ENCODE measurements at regions not wholly inside any gene's neighbourhood (a gene's known extent, or its start where the extent isn't known, plus 50 kb on each side); places are given as distances from the start of the nearest gene placed in this dataset.

DNA sequence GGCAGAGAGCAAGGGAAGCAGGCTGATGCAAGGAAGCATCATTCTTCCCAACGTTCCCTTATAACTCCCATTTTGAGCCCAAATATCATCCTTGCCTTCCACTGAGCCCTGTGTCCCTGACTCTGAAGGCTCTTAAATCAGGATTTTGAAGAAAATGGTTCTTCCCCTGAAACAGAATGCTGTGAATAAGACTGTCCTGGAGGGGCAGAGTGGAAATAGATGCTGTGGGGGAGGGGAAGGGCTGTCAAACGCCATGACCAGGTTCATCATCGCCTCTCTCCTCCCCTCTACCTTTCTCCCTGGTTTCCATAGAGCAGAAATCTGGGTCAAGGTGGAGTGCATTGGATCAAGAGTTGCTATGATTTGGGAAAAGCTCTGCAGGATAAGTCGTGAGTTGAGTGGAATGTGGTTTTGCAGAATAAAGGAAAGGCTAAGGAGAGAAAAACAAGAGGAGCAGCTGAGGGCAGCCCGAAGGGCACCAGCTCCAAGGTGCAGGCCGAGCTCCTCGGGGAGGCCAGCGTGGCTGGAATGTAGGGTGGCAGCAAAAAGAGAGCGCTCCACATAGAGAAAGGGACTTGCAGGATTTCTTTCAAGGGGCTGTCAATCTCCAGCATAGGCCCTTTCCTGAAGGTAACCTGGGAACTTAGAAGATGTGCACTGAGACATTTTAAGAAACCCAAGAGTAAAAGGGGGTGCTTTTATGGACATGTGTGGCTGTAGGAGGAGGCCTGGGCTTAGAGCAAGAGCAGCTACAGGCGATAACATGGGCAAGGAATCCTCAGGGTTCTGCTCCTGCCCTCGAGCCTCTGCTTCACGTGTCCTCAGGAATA, 120.8 kb upstream of the CDYL start:
- H3K9me3 ChIP-seq (ENCODE audit: control insufficient read depth in 2 of 2, low read length in 2 of 2) = no peaks in the 10 kb centered on the region
- no peak overlapping the region for H3K4me3 ChIP-seq (ENCODE audit: low read length in 2 of 2)
- H3K36me3 ChIP-seq (ENCODE audit: control insufficient read depth in 2 of 2, insufficient read depth in 2 of 2, low read length in 2 of 2) = no peaks in the 10 kb centered on the region
- no peaks in the 10 kb centered on the region for H3K27me3 ChIP-seq (ENCODE audit: control insufficient read depth in 1 of 2, insufficient read depth in 2 of 2, low read length in 2 of 2)
- peaks cover 2% of the 10 kb centered on the region for H3K4me1 ChIP-seq (ENCODE audit: control insufficient read depth, insufficient read depth, low read length)
- H3K27ac ChIP-seq (ENCODE audit: low read length) = no peak overlapping the region
- no peak overlapping the region for H3K9ac ChIP-seq (ENCODE audit: low read length in 2 of 2)

- Histone ChIP-seq H3K36me3 (ENCODE audit: control insufficient read depth in 2 of 2, insufficient read depth in 2 of 2, low read length in 2 of 2) (no peaks in the 10 kb centered on the region), H3K9me3 (ENCODE audit: control insufficient read depth in 2 of 2, low read length in 2 of 2) (no peaks in the 10 kb centered on the region), H3K27me3 (ENCODE audit: control insufficient read depth in 1 of 2, insufficient read depth in 2 of 2, low read length in 2 of 2) (no peaks in the 10 kb centered on the region), H3K4me3 (ENCODE audit: low read length in 2 of 2) (no peak overlapping the region), H3K27ac (ENCODE audit: low read length) (no peak overlapping the region), H3K4me1 (ENCODE audit: control insufficient read depth, insufficient read depth, low read length) (no peaks in the 10 kb centered on the region), H3K9ac (ENCODE audit: low read length in 2 of 2) (no peak overlapping the region)
Measured at GRCh38 chr6:4653141-4653540, 123.1 kb upstream of the CDYL start.

DNA sequence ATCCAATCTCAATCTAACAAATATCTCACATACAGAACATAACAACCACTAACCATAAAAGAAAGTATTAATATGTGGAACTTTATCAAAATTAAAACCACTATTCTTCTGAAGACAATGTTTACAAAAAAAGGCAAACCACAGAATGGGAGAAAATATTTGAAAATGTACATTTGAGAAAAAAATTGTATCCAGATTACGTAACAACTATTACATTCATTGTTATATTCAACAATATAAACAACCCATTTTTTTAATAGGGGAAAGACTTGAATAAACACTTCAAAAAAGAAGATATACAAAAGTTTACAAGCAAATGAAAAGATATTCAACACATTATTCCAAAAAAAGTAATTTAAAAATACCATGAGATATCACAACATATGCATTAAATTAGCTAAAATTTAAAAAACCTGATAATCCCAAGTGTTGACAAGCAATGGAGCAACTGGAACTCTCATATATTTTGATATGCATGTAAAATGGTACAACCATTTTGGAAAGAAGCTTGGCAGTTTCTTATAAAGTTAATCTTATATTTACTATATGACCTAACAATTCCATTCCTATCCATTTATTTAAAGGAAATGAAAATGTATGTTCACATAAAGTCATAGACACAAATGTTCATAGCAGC, 124.3 kb upstream of the CDYL start:
- Histone ChIP-seq H3K9me3 (ENCODE audit: control insufficient read depth in 2 of 2, low read length in 2 of 2) (no peaks in the 10 kb centered on the region), H3K36me3 (ENCODE audit: control insufficient read depth in 2 of 2, insufficient read depth in 2 of 2, low read length in 2 of 2) (no peaks in the 10 kb centered on the region), H3K4me1 (ENCODE audit: control insufficient read depth, insufficient read depth, low read length) (peaks cover 4% of the 10 kb centered on the region), H3K27ac (ENCODE audit: low read length) (no peak overlapping the region), H3K9ac (ENCODE audit: low read length in 2 of 2) (no peak overlapping the region), H3K4me3 (ENCODE audit: low read length in 2 of 2) (no peak overlapping the region), H3K27me3 (ENCODE audit: control insufficient read depth in 1 of 2, insufficient read depth in 2 of 2, low read length in 2 of 2) (no peaks in the 10 kb centered on the region)

GRCh38 chr6:4649728-4650127, 126.5 kb upstream of the CDYL start:
- Histone ChIP-seq H3K4me1 (ENCODE audit: control insufficient read depth, insufficient read depth, low read length) (peaks cover 4% of the 10 kb centered on the region), H3K4me3 (ENCODE audit: low read length in 2 of 2) (no peak overlapping the region), H3K9ac (ENCODE audit: low read length in 2 of 2) (no peak overlapping the region), H3K27ac (ENCODE audit: low read length) (no peak overlapping the region), H3K36me3 (ENCODE audit: control insufficient read depth in 2 of 2, insufficient read depth in 2 of 2, low read length in 2 of 2) (no peaks in the 10 kb centered on the region), H3K9me3 (ENCODE audit: control insufficient read depth in 2 of 2, low read length in 2 of 2) (no peaks in the 10 kb centered on the region), H3K27me3 (ENCODE audit: control insufficient read depth in 1 of 2, insufficient read depth in 2 of 2, low read length in 2 of 2) (no peaks in the 10 kb centered on the region)

DNA sequence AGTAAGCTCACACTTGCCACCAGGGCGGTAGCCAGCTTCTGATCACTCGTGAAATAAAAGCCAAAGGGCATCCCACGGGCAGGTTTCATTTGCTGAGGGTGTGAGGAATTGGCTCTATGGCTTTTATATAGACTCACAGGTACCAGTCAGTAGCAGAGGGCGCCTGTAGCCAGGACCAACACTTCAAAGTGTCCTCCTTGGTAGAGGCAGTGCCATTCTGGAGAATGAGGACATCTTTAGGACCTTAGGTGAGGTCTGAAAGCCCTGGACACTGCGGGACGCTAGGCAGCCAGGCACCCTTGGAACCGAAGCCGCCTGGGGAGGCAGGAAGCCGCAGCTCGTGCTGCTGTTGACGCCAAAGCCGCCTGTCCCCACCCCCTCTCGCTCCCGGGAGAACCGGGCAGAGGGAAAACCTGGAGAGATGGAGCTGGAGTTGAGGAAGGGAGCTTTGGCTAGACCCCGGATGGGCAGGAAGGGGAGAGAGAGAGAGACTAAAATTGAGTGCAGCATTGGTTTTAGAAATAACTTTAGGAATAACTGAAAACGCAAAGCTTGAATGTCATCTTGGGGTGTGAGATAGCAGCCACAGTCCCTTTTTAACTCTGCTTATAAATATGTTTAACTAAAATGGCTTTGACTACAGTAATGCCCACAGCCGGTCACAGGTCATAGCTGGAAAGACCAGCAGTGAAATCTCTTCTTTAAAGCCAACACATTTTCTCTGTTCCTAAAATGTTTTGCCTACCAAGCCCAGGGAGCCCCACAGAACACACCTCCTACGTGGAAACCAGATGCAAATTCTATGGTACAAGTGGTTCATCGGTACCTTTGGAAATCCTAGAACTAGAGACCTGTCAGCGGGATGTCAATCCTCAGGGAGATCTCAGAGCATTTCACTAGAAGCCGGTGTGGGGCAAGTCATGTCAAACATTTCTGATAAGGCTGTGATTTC, 128.5 kb upstream of the CDYL start:
- H3K9me3 ChIP-seq (ENCODE audit: control insufficient read depth in 2 of 2, low read length in 2 of 2) = no peaks in the 10 kb centered on the region
- H3K4me1 ChIP-seq (ENCODE audit: control insufficient read depth, insufficient read depth, low read length) = peaks cover 4% of the 10 kb centered on the region
- H3K36me3 ChIP-seq (ENCODE audit: control insufficient read depth in 2 of 2, insufficient read depth in 2 of 2, low read length in 2 of 2) = no peaks in the 10 kb centered on the region
- H3K27ac ChIP-seq (ENCODE audit: low read length) = peak overlapping the region; percentile 50
- H3K4me3 ChIP-seq (ENCODE audit: low read length in 2 of 2) = peak overlapping the region; percentile 68 to 74
- no peaks in the 10 kb centered on the region for H3K27me3 ChIP-seq (ENCODE audit: control insufficient read depth in 1 of 2, insufficient read depth in 2 of 2, low read length in 2 of 2)
- peak overlapping the region; percentile 63 to 72 for H3K9ac ChIP-seq (ENCODE audit: low read length in 2 of 2)

- Histone ChIP-seq H3K4me3 (ENCODE audit: low read length in 2 of 2) (no peak overlapping the region), H3K9me3 (ENCODE audit: control insufficient read depth in 2 of 2, low read length in 2 of 2) (peaks cover 0 to 3% of the 10 kb centered on the region in 2 donors), H3K4me1 (ENCODE audit: control insufficient read depth, insufficient read depth, low read length) (peaks cover 4% of the 10 kb centered on the region), H3K27ac (ENCODE audit: low read length) (no peak overlapping the region), H3K9ac (ENCODE audit: low read length in 2 of 2) (no peak overlapping the region), H3K27me3 (ENCODE audit: control insufficient read depth in 1 of 2, insufficient read depth in 2 of 2, low read length in 2 of 2) (no peaks in the 10 kb centered on the region), H3K36me3 (ENCODE audit: control insufficient read depth in 2 of 2, insufficient read depth in 2 of 2, low read length in 2 of 2) (no peaks in the 10 kb centered on the region)
Measured at GRCh38 chr6:4645713-4646360, 130.4 kb upstream of the CDYL start.

DNA sequence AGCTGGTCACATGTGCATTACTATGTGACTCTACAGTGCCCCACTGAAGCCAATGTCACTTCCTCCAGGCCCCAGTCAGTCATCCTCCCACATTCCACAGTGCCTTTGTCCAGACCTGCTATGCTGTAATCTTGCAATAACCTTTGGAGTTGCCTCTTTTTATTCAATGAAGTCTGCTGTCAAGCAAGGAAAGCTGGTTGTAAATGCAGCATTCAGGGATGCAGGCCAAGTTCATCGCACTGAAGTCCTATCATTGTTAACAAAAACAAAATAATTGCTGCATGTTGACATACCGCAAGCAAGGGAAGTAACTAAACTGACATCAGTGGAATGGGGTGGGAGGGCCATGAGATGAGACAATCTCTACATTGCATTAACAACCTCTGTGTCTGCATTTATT, 131.2 kb upstream of the CDYL start:
- peaks cover 0 to 3% of the 10 kb centered on the region in 2 donors for H3K9me3 ChIP-seq (ENCODE audit: control insufficient read depth in 2 of 2, low read length in 2 of 2)
- no peak overlapping the region for H3K27ac ChIP-seq (ENCODE audit: low read length)
- H3K36me3 ChIP-seq (ENCODE audit: control insufficient read depth in 2 of 2, insufficient read depth in 2 of 2, low read length in 2 of 2) = no peaks in the 10 kb centered on the region
- no peak overlapping the region for H3K4me3 ChIP-seq (ENCODE audit: low read length in 2 of 2)
- H3K4me1 ChIP-seq (ENCODE audit: control insufficient read depth, insufficient read depth, low read length) = peaks cover 4% of the 10 kb centered on the region
- H3K9ac ChIP-seq (ENCODE audit: low read length in 2 of 2) = no peak overlapping the region
- H3K27me3 ChIP-seq (ENCODE audit: control insufficient read depth in 1 of 2, insufficient read depth in 2 of 2, low read length in 2 of 2) = no peaks in the 10 kb centered on the region

DNA sequence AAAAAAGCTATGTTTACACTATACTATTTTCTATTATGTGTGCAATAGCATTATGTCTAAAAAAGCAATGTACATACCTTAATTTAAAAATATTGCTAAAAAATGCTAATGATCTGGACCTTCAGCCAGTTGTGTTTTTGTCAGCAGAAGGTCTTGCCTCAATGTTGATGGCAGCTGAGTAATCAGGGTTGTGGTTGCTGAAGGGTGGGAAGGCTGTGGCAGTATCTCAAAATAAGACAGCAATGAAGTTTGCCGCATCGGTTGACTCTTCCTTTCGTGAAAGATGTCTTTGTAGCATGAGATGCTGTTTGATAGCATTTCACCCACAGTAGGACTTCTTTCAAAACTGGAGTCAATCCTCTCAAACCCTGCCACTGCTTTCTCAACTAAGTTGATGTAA, 134.7 kb upstream of the CDYL start:
- H3K36me3 ChIP-seq (ENCODE audit: control insufficient read depth in 2 of 2, insufficient read depth in 2 of 2, low read length in 2 of 2) = no peaks in the 10 kb centered on the region
- no peak overlapping the region for H3K27ac ChIP-seq (ENCODE audit: low read length)
- H3K27me3 ChIP-seq (ENCODE audit: control insufficient read depth in 1 of 2, insufficient read depth in 2 of 2, low read length in 2 of 2) = no peaks in the 10 kb centered on the region
- H3K9ac ChIP-seq (ENCODE audit: low read length in 2 of 2) = no peak overlapping the region
- peaks cover 0 to 6% of the 10 kb centered on the region in 2 donors for H3K9me3 ChIP-seq (ENCODE audit: control insufficient read depth in 2 of 2, low read length in 2 of 2)
- no peak overlapping the region for H3K4me3 ChIP-seq (ENCODE audit: low read length in 2 of 2)
- no peaks in the 10 kb centered on the region for H3K4me1 ChIP-seq (ENCODE audit: control insufficient read depth, insufficient read depth, low read length)

- H3K27me3 ChIP-seq (ENCODE audit: control insufficient read depth in 1 of 2, insufficient read depth in 2 of 2, low read length in 2 of 2) = no peaks in the 10 kb centered on the region
- H3K9me3 ChIP-seq (ENCODE audit: control insufficient read depth in 2 of 2, low read length in 2 of 2) = peaks cover 0 to 6% of the 10 kb centered on the region in 2 donors
- no peak overlapping the region for H3K27ac ChIP-seq (ENCODE audit: low read length)
Measured at GRCh38 chr6:4640139-4640538, 136.1 kb upstream of the CDYL start.

GRCh38 chr6:4638641-4639040, 137.6 kb upstream of the CDYL start:
- no peaks in the 10 kb centered on the region for H3K36me3 ChIP-seq (ENCODE audit: control insufficient read depth in 2 of 2, insufficient read depth in 2 of 2, low read length in 2 of 2)

More at GRCh38 chr6:4640139-4640538, 136.1 kb upstream of the CDYL start:
- no peak overlapping the region for H3K9ac ChIP-seq (ENCODE audit: low read length in 2 of 2)
- H3K36me3 ChIP-seq (ENCODE audit: control insufficient read depth in 2 of 2, insufficient read depth in 2 of 2, low read length in 2 of 2) = no peaks in the 10 kb centered on the region
- H3K4me3 ChIP-seq (ENCODE audit: low read length in 2 of 2) = no peak overlapping the region
- no peaks in the 10 kb centered on the region for H3K4me1 ChIP-seq (ENCODE audit: control insufficient read depth, insufficient read depth, low read length)

More at GRCh38 chr6:4638641-4639040, 137.6 kb upstream of the CDYL start:
- no peak overlapping the region for H3K4me3 ChIP-seq (ENCODE audit: low read length in 2 of 2)
- no peak overlapping the region for H3K27ac ChIP-seq (ENCODE audit: low read length)
- no peak overlapping the region for H3K9ac ChIP-seq (ENCODE audit: low read length in 2 of 2)
- peaks cover 0 to 6% of the 10 kb centered on the region in 2 donors for H3K9me3 ChIP-seq (ENCODE audit: control insufficient read depth in 2 of 2, low read length in 2 of 2)
- H3K27me3 ChIP-seq (ENCODE audit: control insufficient read depth in 1 of 2, insufficient read depth in 2 of 2, low read length in 2 of 2) = no peaks in the 10 kb centered on the region
- H3K4me1 ChIP-seq (ENCODE audit: control insufficient read depth, insufficient read depth, low read length) = no peaks in the 10 kb centered on the region
